GM18507 (cell line): ENCODE measurements at regions not wholly inside any gene's neighbourhood (a gene's known extent, or its start where the extent isn't known, plus 50 kb on each side); places are given as distances from the start of the nearest gene placed in this dataset.

ENCODE experiments used
- DNase-seq: peaks from one replicate; pipeline ENCODE4 v3.0.0; 2011; ENCODE audit warnings: low read depth; ENCODE audit not compliant: insufficient read length; ENCODE audit errors: extremely low spot score
- FAIRE-seq: peaks from 2 replicates; lab custom pipeline; 2011; peaks lifted over from hg19 to GRCh38; lab: Jason Lieb, UNC

DNA sequence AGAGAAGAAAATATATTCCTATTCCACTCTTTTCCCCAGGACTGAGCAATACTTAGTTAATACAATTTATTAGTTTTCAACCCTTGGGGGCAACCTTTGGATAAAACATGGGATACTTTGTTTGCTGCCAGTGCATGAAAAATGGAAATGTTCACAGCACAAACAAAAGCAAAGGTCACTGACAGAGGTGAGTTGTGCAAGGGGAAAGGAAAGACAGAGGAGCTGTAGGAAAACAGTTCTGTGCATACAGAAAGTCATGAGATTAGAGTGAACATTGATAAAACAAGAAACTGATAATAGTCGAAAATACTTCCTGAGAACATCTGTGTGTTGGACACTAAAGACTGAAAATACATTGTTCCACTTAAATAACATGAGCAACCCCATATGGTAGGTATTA is 779.8 kb downstream of the TLE4 start:
- no peak for DNase-seq
- FAIRE-seq: no peak

GRCh38 chr9:80326105-80326504 is 754.3 kb downstream of the TLE4 start:
- FAIRE-seq: no peak
- no peak for DNase-seq

- FAIRE-seq (no peak), DNase-seq (no peak)
Observed at GRCh38 chr9:80320916-80321315, 749.2 kb downstream of the TLE4 start.

GRCh38 chr9:80320480-80320879 is 748.7 kb downstream of the TLE4 start:
- FAIRE-seq (no peak), DNase-seq (no peak)

GRCh38 chr9:80305136-80305535 is 733.4 kb downstream of the TLE4 start:
- no peak for DNase-seq
- no peak for FAIRE-seq

GRCh38 chr9:80294955-80295354 is 723.2 kb downstream of the TLE4 start:
- DNase-seq (no peak), FAIRE-seq (no peak)

DNA sequence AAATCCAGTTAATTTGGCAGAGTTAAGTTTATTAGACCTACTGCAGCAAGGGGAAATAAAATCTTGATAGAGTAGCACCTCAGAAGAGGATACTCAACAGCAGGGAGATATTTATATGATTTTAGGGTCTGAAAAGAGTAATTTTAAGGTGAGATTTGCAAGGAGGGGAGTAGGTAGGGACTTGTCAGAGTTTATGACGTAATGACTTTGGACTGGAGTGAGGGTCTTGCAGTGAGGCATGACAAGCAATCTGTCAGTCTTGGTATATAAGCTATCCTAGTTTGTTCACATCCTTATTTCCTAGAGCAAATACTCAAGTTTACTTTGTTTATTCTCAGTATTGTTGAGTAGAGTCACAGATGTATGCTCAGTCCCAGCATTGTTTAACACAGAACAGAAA is 722.6 kb downstream of the TLE4 start:
- DNase-seq (no peak), FAIRE-seq (no peak)

GRCh38 chr9:80292231-80292630 is 720.5 kb downstream of the TLE4 start:
- DNase-seq: no peak
- FAIRE-seq: no peak

DNA sequence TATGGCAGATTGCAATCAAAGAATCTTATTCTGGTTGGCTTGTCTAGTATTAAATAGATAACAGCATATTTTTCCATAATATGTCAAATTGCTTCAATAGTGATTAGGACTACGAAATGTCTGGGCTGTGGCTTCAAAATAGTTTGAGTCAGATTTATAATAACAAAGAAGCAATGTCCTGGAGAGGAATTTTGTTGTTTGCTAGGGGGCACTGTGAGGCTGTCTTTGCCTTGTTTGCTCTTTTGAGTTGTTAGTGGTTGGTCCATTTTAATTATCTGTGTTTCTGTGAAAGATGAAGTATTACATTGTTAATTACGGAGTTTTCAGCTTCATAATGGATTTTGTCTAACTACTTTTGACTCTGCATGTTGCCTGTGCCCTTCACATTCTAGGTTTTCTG is 713.6 kb downstream of the TLE4 start:
- DNase-seq (no peak), FAIRE-seq (no peak)

- FAIRE-seq (no peak), DNase-seq (no peak)
Observed at GRCh38 chr9:80282766-80283165, 711.0 kb downstream of the TLE4 start.

DNA sequence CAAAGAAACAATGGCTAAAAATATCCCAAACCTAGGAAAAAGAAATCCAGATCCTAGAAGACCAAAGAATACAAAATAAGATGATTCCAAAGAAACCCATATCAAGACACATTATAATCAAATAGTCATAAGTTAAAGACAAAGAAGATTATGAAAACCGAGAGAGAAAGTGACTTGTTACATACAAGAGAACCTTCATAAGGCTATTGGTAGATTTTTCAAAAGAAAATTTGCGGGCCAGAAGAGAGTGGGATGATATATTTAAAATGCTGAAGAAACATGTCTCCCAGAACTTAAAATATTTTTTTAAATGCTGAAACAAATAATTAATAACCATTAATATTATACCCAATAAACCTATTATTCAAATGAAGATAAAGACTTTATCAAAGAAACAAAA is 687.3 kb downstream of the TLE4 start:
- no peak for DNase-seq
- FAIRE-seq: no peak

DNA sequence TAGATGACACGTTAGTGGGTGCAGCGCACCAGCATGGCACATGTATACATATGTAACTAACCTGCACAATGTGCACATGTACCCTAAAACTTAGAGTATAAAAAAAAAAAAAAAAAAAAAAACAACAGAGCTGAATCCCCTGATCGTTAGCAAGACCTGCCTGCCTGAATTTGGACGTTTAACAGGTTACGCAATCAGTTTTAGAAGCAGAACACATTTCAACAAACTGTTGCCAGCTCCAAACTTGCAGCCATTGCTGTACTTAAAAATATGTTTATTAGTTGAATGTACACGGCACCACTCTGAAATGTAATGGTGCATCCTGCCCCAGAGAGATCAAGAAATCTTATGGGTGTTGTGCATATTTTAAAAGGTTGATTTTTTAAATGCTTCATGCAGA is 680.0 kb downstream of the TLE4 start:
- DNase-seq: no peak
- FAIRE-seq: no peak

GRCh38 chr9:80242022-80242421 is 670.3 kb downstream of the TLE4 start:
- FAIRE-seq: no peak
- DNase-seq: no peak

DNA sequence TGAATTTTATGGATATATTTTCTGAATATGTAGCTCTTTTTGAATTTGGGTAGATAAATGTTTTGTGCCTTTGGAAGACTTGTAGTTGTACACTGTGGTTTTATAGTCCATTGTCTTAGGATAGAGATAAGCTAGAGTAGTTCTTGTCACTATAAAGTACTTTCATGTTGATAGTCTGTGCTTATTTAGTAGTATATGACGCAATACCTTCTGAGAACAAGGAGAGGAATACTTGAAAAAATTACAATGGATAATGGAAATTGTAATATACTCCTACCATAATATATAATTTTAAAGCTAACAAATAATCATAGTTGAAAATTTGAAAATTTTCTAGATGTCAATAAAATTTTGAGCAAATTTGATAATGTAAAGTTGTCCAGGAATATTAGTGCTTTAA is 664.0 kb downstream of the TLE4 start:
- DNase-seq (no peak), FAIRE-seq (no peak)

- FAIRE-seq (no peak), DNase-seq (no peak)
Observed at GRCh38 chr9:80233906-80234305, 662.1 kb downstream of the TLE4 start.

GRCh38 chr9:80233102-80233843 is 661.5 kb downstream of the TLE4 start:
- FAIRE-seq (no peak), DNase-seq (no peak)

DNA sequence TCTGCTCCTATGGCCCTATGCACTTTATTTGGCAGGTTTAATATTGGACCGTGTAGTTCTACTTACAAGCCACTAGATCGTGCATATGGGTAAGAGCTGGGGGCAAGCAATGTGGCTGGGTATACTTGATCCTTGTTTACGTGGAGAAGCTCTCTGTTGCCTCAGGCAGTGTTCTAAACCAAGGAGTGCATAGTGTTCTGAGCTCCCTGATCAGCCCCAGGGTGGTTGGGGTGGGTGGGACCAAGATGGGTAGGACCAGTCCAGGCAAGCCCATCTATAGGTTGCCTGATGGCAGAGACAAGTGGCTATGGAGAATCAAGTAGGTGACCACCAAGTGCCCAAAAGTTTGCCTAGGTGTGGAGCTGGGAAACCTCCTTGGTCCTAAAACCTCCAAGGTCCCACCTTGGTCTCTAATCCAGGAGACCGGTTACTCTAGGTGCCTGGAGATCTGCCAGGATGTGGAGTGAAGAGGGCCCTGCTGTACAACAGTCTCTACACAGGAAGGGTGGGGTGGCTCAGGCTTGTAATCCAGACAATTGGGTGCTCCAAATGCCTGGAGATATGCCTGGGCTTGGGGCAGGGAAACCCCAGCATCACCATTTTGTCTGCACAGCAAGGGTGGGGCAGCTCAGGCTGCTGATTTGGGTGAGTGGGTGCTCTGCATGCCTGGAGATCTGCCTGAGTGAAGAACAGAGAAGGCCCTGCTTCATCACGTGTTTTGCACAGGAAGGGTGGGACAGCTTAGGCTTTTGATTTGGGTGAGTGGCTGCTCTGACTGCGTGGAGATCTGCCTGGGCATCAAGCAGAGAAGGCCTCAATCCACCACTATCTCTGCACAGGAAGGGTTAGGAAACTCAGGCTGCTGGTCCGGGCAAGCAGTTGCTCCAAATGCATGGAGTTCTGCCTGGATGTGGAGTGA is 659.8 kb downstream of the TLE4 start:
- DNase-seq: no peak
- no peak for FAIRE-seq

DNA sequence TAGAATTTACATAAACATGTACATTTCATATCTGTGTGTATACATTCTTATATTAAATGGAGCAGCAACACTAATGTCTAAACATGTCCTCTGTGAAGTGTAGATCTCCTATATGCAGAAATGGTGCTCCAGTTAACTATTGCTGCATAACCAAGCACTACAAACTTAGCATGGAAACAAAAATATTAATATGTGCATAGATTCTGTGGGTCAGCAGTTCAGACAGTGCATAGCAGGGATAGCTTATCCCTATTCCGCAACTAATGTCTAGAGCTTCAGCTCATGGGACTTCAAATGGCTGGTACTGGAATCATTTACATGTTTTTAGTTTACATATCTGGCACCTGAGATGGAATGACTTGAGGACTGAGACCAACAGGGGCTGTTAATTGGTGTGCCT is 652.1 kb downstream of the TLE4 start:
- FAIRE-seq (no peak), DNase-seq (no peak)

- DNase-seq (no peak), FAIRE-seq (no peak)
Observed at GRCh38 chr9:80222466-80223169, 650.9 kb downstream of the TLE4 start.

GRCh38 chr9:80218328-80218727 is 646.6 kb downstream of the TLE4 start:
- DNase-seq: no peak
- FAIRE-seq: no peak
